ENCODE measurements at regions not wholly inside any gene's neighbourhood (a gene's known extent, or its start where the extent isn't known, plus 50 kb on each side); places are given as distances from the start of the nearest gene placed in this dataset.

GRCh38 chr2:4579977-4580376, 876.6 kb downstream of the DCDC2C start:
- no peak for DNase-seq (ENCODE audit: low spot score)

- DNase-seq (ENCODE audit: low spot score) = no peak
Measured at GRCh38 chr2:4585057-4585635, 881.8 kb downstream of the DCDC2C start.

GRCh38 chr2:4588606-4589005, 885.2 kb downstream of the DCDC2C start:
- no peak for DNase-seq (ENCODE audit: low spot score)

GRCh38 chr2:4591261-4591660, 887.9 kb downstream of the DCDC2C start:
- no peak for DNase-seq (ENCODE audit: low spot score)

GRCh38 chr2:4597400-4597799, 894.0 kb downstream of the DCDC2C start:
- no peak for DNase-seq (ENCODE audit: low spot score)

- no peak for DNase-seq (ENCODE audit: low spot score)
Measured at GRCh38 chr2:4604767-4605166, 901.4 kb downstream of the DCDC2C start.

GRCh38 chr2:4618141-4618540, 914.8 kb downstream of the DCDC2C start:
- no peak for DNase-seq (ENCODE audit: low spot score)

GRCh38 chr2:4618630-4619228, 915.4 kb downstream of the DCDC2C start:
- peak; percentile 4 for DNase-seq (ENCODE audit: low spot score)

GRCh38 chr2:4628998-4629501, 925.7 kb downstream of the DCDC2C start:
- DNase-seq (ENCODE audit: low spot score) = no peak

GRCh38 chr2:4635289-4635688, 931.9 kb downstream of the DCDC2C start:
- no peak for DNase-seq (ENCODE audit: low spot score)

GRCh38 chr2:4653991-4654390, 950.6 kb downstream of the DCDC2C start:
- no peak for DNase-seq (ENCODE audit: low spot score)

GRCh38 chr2:4656326-4656725, 953.0 kb downstream of the DCDC2C start:
- DNase-seq (ENCODE audit: low spot score) = no peak

GRCh38 chr2:4662161-4662779, 958.9 kb downstream of the DCDC2C start:
- DNase-seq (ENCODE audit: low spot score) = no peak

- no peak for DNase-seq (ENCODE audit: low spot score)
Measured at GRCh38 chr2:4668381-4668780, 965.0 kb downstream of the DCDC2C start.

GRCh38 chr2:4670331-4670730, 967.0 kb downstream of the DCDC2C start:
- DNase-seq (ENCODE audit: low spot score) = no peak

- DNase-seq (ENCODE audit: low spot score) = no peak
Measured at GRCh38 chr2:4673025-4673489, 969.7 kb downstream of the DCDC2C start.

- no peak for DNase-seq (ENCODE audit: low spot score)
Measured at GRCh38 chr2:4674007-4674406, 970.6 kb downstream of the DCDC2C start.

- DNase-seq (ENCODE audit: low spot score) = no peak
Measured at GRCh38 chr2:4675295-4675694, 971.9 kb downstream of the DCDC2C start.

- DNase-seq (ENCODE audit: low spot score) = no peak
Measured at GRCh38 chr2:4678927-4679326, 975.6 kb downstream of the DCDC2C start.

GRCh38 chr2:4679391-4679790, 976.0 kb downstream of the DCDC2C start:
- no peak for DNase-seq (ENCODE audit: low spot score)

- DNase-seq (ENCODE audit: low spot score) = no peak
Measured at GRCh38 chr2:4684921-4685320, 981.5 kb downstream of the DCDC2C start.

GRCh38 chr2:4690913-4691312, 987.5 kb downstream of the DCDC2C start:
- no peak for DNase-seq (ENCODE audit: low spot score)

GRCh38 chr2:4693266-4693665, 989.9 kb downstream of the DCDC2C start:
- DNase-seq (ENCODE audit: low spot score) = peak; percentile 30

Data from putamen (tissue), 1 donor.